ENCODE measurements at regions not wholly inside any gene's neighbourhood (a gene's known extent, or its start where the extent isn't known, plus 50 kb on each side); places are given as distances from the start of the nearest gene placed in this dataset.

GRCh38 chr12:72815421-72815820 is 543.3 kb downstream of the TRHDE start:
- no peak for TF ChIP-seq CTCF (IDR thresholded peaks at IDR 0.05; ENCODE audit: low read depth, low read length)
- no peak for TF ChIP-seq POLR2A (IDR thresholded peaks at IDR 0.05; ENCODE audit: extremely low read depth, insufficient read length)
- TF ChIP-seq MAX (IDR thresholded peaks at IDR 0.05; ENCODE audit: low read depth, low read length), result no peak
- TF ChIP-seq MYC (IDR thresholded peaks at IDR 0.05; ENCODE audit: low read depth, low read length), result no peak
